ENCODE measurements at regions not wholly inside any gene's neighbourhood (a gene's known extent, or its start where the extent isn't known, plus 50 kb on each side); places are given as distances from the start of the nearest gene placed in this dataset.

- TF ChIP-seq JUN (IDR thresholded peaks at IDR 0.05; ENCODE audit: borderline replicate concordance, low read depth, low read length): no peak
- no peak for TF ChIP-seq JUN (CRISPR knock-in tag; IDR thresholded peaks at IDR 0.05; ENCODE audit: borderline replicate concordance)
- TF ChIP-seq ZFPM2 (CRISPR knock-in tag; IDR thresholded peaks at IDR 0.05): no peak
- TF ChIP-seq GABPB2 (CRISPR knock-in tag; conservative IDR thresholded peaks at IDR 0.05): no peak
- no peak for TF ChIP-seq CHD4 (IDR thresholded peaks at IDR 0.05; ENCODE audit: insufficient read depth, insufficient replicate concordance, low read depth, low read length, poor library complexity, severe bottlenecking)
- no peak for TF ChIP-seq MTA1 (IDR thresholded peaks at IDR 0.05; ENCODE audit: borderline replicate concordance)
- no peak; the same call in 1 of the 2 replicates for TF ChIP-seq SMARCC2 (IDR thresholded peaks at IDR 0.05; ENCODE audit: low read depth)
- peak; percentile 91 for TF ChIP-seq NCOR1 (IDR thresholded peaks at IDR 0.05)
- TF ChIP-seq RHOXF2B (CRISPR knock-in tag; conservative IDR thresholded peaks at IDR 0.05): no peak
- TF ChIP-seq, protein P1, sequence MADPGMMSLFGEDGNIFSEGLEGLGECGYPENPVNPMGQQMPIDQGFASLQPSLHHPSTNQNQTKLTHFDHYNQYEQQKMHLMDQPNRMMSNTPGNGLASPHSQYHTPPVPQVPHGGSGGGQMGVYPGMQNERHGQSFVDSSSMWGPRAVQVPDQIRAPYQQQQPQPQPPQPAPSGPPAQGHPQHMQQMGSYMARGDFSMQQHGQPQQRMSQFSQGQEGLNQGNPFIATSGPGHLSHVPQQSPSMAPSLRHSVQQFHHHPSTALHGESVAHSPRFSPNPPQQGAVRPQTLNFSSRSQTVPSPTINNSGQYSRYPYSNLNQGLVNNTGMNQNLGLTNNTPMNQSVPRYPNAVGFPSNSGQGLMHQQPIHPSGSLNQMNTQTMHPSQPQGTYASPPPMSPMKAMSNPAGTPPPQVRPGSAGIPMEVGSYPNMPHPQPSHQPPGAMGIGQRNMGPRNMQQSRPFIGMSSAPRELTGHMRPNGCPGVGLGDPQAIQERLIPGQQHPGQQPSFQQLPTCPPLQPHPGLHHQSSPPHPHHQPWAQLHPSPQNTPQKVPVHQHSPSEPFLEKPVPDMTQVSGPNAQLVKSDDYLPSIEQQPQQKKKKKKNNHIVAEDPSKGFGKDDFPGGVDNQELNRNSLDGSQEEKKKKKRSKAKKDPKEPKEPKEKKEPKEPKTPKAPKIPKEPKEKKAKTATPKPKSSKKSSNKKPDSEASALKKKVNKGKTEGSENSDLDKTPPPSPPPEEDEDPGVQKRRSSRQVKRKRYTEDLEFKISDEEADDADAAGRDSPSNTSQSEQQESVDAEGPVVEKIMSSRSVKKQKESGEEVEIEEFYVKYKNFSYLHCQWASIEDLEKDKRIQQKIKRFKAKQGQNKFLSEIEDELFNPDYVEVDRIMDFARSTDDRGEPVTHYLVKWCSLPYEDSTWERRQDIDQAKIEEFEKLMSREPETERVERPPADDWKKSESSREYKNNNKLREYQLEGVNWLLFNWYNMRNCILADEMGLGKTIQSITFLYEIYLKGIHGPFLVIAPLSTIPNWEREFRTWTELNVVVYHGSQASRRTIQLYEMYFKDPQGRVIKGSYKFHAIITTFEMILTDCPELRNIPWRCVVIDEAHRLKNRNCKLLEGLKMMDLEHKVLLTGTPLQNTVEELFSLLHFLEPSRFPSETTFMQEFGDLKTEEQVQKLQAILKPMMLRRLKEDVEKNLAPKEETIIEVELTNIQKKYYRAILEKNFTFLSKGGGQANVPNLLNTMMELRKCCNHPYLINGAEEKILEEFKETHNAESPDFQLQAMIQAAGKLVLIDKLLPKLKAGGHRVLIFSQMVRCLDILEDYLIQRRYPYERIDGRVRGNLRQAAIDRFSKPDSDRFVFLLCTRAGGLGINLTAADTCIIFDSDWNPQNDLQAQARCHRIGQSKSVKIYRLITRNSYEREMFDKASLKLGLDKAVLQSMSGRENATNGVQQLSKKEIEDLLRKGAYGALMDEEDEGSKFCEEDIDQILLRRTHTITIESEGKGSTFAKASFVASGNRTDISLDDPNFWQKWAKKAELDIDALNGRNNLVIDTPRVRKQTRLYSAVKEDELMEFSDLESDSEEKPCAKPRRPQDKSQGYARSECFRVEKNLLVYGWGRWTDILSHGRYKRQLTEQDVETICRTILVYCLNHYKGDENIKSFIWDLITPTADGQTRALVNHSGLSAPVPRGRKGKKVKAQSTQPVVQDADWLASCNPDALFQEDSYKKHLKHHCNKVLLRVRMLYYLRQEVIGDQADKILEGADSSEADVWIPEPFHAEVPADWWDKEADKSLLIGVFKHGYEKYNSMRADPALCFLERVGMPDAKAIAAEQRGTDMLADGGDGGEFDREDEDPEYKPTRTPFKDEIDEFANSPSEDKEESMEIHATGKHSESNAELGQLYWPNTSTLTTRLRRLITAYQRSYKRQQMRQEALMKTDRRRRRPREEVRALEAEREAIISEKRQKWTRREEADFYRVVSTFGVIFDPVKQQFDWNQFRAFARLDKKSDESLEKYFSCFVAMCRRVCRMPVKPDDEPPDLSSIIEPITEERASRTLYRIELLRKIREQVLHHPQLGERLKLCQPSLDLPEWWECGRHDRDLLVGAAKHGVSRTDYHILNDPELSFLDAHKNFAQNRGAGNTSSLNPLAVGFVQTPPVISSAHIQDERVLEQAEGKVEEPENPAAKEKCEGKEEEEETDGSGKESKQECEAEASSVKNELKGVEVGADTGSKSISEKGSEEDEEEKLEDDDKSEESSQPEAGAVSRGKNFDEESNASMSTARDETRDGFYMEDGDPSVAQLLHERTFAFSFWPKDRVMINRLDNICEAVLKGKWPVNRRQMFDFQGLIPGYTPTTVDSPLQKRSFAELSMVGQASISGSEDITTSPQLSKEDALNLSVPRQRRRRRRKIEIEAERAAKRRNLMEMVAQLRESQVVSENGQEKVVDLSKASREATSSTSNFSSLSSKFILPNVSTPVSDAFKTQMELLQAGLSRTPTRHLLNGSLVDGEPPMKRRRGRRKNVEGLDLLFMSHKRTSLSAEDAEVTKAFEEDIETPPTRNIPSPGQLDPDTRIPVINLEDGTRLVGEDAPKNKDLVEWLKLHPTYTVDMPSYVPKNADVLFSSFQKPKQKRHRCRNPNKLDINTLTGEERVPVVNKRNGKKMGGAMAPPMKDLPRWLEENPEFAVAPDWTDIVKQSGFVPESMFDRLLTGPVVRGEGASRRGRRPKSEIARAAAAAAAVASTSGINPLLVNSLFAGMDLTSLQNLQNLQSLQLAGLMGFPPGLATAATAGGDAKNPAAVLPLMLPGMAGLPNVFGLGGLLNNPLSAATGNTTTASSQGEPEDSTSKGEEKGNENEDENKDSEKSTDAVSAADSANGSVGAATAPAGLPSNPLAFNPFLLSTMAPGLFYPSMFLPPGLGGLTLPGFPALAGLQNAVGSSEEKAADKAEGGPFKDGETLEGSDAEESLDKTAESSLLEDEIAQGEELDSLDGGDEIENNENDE (IDR thresholded peaks at IDR 0.05; ENCODE audit: low read depth, low read length): no peak
- peak; percentile 87; the same call in 1 of the 2 replicates for TF ChIP-seq SMARCA4 (IDR thresholded peaks at IDR 0.05)
- peak; percentile 60; the same call in 1 of the 2 replicates for TF ChIP-seq POLR2AphosphoS5 (IDR thresholded peaks at IDR 0.05; ENCODE audit: control insufficient read depth, insufficient read depth, low read depth, low read length)
- peak; percentile 44; the same call in 1 of the 2 replicates for TF ChIP-seq CREB1 (IDR thresholded peaks at IDR 0.05)
- no peak for TF ChIP-seq CREB1 (CRISPR knock-in tag; IDR thresholded peaks at IDR 0.05)
- TF ChIP-seq ZNF395 (CRISPR knock-in tag; IDR thresholded peaks at IDR 0.05): peak; percentile 77
- no peak for TF ChIP-seq ZNF431 (CRISPR knock-in tag; IDR thresholded peaks at IDR 0.05)
- TF ChIP-seq ZNF12 (CRISPR knock-in tag; IDR thresholded peaks at IDR 0.05): no peak
- no peak for TF ChIP-seq DACH1 (IDR thresholded peaks at IDR 0.05; ENCODE audit: partially characterized antibody)
These were observed 262.4 kb upstream of the MIR17HG start (continued) for GRCh38 chr13:91085127-91085526.

All from K562 (cell line).